CD4-positive, alpha-beta T cell (primary cell): ENCODE measurements at regions not wholly inside any gene's neighbourhood (a gene's known extent, or its start where the extent isn't known, plus 50 kb on each side); places are given as distances from the start of the nearest gene placed in this dataset.

Experiments
- ATAC-seq: fragments of 200-7000 bp; cut with Tn5 transposase; one replicate; pipeline ENCODE4 v1.10.0; 2022; ENCODE audit warnings: mild to moderate bottlenecking; ENCODE audit not compliant: poor library complexity
- CTCF ChIA-PET: fragments of 350-600 bp; sonication (Branson Sonifier 250); formaldehyde crosslinking; loops from one replicate; lab custom pipeline; 2021; ENCODE audit warnings: antibody characterized with exemption, inconsistent platforms; lab: Charles Lee
- POLR2A ChIA-PET: fragments of 350-600 bp; sonication (Branson Sonifier 250); formaldehyde crosslinking; loops from one replicate; lab custom pipeline; 2021; ENCODE audit warnings: antibody characterized with exemption, inconsistent platforms; lab: Charles Lee
- DNase-seq, 14 experiments: peaks; one replicate each; pipeline ENCODE4 v3.0.0-alpha.2; 2013 to 2020; ENCODE audit warnings: mixed read lengths in 2 of 14
- H3K27ac ChIP-seq, 2 donors: one replicate each; pipeline versions ENCODE4 v1.5.1 to v1.7.0; 2013; ENCODE audit warnings: low read length in 2 of 2, low read depth in 1 of 2, mild to moderate bottlenecking in 1 of 2
- H3K27me3 ChIP-seq, 2 experiments: 1 replicate in 1 of 2; 2 replicates in 1 of 2; pipeline versions ENCODE4 v1.6.1 to v1.7.0; 2013; ENCODE audit warnings: low read length in 2 of 2, control low read depth in 1 of 2, mild to moderate bottlenecking in 1 of 2, moderate library complexity in 1 of 2; ENCODE audit not compliant: insufficient read depth in 2 of 2, control insufficient read depth in 1 of 2
- H3K36me3 ChIP-seq: one replicate; pipeline ENCODE4 v1.6.1; 2013; ENCODE audit warnings: low read length, control low read depth; ENCODE audit not compliant: insufficient read depth
- H3K4me1 ChIP-seq: one replicate; pipeline ENCODE4 v1.6.1; 2013; ENCODE audit warnings: low read length, control low read depth; ENCODE audit not compliant: insufficient read depth
- H3K4me3 ChIP-seq: one replicate; pipeline ENCODE4 v1.5.1; 2013; ENCODE audit warnings: mild to moderate bottlenecking, low read length, moderate library complexity
- H3K9me3 ChIP-seq, 2 experiments: 1 replicate in 1 of 2; 2 replicates in 1 of 2; pipeline versions ENCODE4 v1.6.1 to v1.7.0; 2013; ENCODE audit warnings: low read length in 2 of 2, mild to moderate bottlenecking in 2 of 2, control low read depth in 1 of 2, moderate library complexity in 1 of 2; ENCODE audit not compliant: control insufficient read depth in 1 of 2, insufficient read depth in 1 of 2
- H3K27ac Mint-ChIP-seq: one replicate; pipeline ENCODE4 v1.8.0; 2020; ENCODE audit warnings: mixed read lengths
- H3K27me3 Mint-ChIP-seq: one replicate; pipeline ENCODE4 v1.8.0; 2021; ENCODE audit warnings: mixed read lengths
- H3K36me3 Mint-ChIP-seq: one replicate; pipeline ENCODE4 v1.8.0; 2021; ENCODE audit warnings: low read depth, mixed read lengths
- H3K4me1 Mint-ChIP-seq: one replicate; pipeline ENCODE4 v1.8.0; 2021; ENCODE audit warnings: low read depth, mixed read lengths
- H3K4me3 Mint-ChIP-seq: one replicate; pipeline ENCODE4 v1.8.0; 2020; ENCODE audit warnings: mild to moderate bottlenecking, mixed read lengths
- H3K9me3 Mint-ChIP-seq: one replicate; pipeline ENCODE4 v1.8.0; 2020; ENCODE audit warnings: mixed read lengths
- intact Hi-C, 2 experiments: fragments of 100-400 bp; cut with DNase I in 1 of 2; cut with micrococcal nuclease in 1 of 2; formaldehyde crosslinking; loops; one replicate each; pipeline versions ENCODE4 v1.15.1 to v1.9.0; 2023 to 2025; cut with DNase I, micrococcal nuclease
- TF ChIP-seq, protein P1 (sequence below): fragments of 200-600 bp; IDR thresholded peaks from one replicate; pipeline ENCODE4 v1.8.0; 2022; ENCODE audit warnings: antibody characterized with exemption, mild to moderate bottlenecking

DNA sequence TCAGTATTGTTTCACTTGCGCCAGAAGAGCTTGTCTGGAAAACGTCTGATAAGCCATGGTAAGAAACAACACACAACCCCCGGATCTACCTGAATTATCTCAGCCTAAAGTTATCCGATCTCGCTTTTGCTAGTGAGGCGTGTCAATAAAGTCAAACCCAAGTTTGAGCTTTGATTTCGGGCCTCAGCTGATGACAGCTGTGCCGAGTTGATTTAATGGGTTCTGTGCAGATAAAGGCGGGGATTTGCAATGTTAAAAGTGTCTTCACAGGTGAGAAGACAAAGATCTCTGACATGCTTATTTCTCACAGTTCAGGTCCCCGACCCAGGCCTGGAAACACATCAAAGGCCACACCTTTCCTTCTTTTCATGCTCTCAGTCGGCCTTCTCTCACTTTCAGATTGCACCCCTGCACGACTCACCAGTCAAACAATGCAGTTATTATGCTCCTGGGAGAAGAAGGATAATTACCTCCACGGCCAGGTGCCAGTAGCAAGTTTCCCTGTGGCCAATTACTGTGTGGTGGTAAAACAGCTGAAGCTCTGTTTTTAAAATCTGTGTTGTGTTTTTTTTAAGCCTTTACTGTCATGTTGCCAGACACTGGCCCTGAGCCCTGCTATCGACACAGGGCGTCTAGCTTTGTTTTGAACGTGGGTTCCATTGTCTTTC lies 245.3 kb upstream of the RUNX1 start:
- ChIA-PET POLR2A (no interaction called here), CTCF (no interaction called here)
- no peaks in the 10 kb centered on the region for H3K4me1 ChIP-seq
- no peak overlapping the region for H3K4me3 Mint-ChIP-seq
- H3K27me3 ChIP-seq, result no peaks in the 10 kb centered on the region
- no peaks in the 10 kb centered on the region for H3K9me3 Mint-ChIP-seq
- no peaks in the 10 kb centered on the region for H3K9me3 ChIP-seq
- no peaks in the 10 kb centered on the region for H3K27me3 Mint-ChIP-seq
- H3K4me3 ChIP-seq, result no peak overlapping the region
- H3K27ac Mint-ChIP-seq, result no peak overlapping the region
- H3K27ac ChIP-seq, result no peak overlapping the region
- H3K36me3 ChIP-seq, result no peaks in the 10 kb centered on the region
- intact Hi-C loops, result no loop called here
- TF ChIP-seq, protein P1, sequence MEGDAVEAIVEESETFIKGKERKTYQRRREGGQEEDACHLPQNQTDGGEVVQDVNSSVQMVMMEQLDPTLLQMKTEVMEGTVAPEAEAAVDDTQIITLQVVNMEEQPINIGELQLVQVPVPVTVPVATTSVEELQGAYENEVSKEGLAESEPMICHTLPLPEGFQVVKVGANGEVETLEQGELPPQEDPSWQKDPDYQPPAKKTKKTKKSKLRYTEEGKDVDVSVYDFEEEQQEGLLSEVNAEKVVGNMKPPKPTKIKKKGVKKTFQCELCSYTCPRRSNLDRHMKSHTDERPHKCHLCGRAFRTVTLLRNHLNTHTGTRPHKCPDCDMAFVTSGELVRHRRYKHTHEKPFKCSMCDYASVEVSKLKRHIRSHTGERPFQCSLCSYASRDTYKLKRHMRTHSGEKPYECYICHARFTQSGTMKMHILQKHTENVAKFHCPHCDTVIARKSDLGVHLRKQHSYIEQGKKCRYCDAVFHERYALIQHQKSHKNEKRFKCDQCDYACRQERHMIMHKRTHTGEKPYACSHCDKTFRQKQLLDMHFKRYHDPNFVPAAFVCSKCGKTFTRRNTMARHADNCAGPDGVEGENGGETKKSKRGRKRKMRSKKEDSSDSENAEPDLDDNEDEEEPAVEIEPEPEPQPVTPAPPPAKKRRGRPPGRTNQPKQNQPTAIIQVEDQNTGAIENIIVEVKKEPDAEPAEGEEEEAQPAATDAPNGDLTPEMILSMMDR, result no peak
- H3K4me1 Mint-ChIP-seq, result no peaks in the 10 kb centered on the region
- ATAC-seq (no peak), DNase-seq (no peak)
- no peaks in the 10 kb centered on the region for H3K36me3 Mint-ChIP-seq

DNA sequence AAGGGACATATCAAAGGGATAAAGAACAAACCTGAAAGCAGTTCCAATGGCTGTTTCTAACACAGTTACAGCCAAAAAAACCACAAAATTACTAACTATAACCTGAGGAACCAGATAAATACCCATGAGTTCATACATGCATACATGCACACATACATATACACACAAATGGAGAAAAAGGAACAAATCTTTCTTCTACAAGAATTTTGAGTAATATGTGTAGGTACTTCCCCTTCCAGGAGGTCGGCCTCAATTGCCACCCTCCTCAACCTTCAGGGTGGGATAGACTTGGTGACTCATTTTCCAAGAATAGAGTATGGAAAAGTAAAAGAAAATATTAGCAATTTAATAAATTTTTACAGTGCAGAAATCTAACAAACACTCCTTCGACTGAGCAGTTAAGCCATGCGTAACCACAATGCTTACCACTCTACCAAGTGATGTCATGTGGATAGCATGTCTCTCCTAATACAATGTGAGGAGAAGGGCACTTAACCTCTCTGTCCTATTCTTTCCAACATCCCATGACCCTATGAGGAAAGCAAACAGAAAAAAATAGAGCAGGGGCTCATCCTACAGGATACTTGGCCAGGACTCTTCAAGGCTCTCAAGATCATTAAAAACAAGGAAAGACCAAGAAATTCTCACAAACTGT lies 243.0 kb upstream of the RUNX1 start:
- H3K4me1 Mint-ChIP-seq, result no peaks in the 10 kb centered on the region
- H3K27me3 ChIP-seq, result no peaks in the 10 kb centered on the region
- H3K4me3 Mint-ChIP-seq, result no peak overlapping the region
- no peaks in the 10 kb centered on the region for H3K36me3 ChIP-seq
- H3K9me3 ChIP-seq, result peaks cover 4 to 7% of the 10 kb centered on the region in 2 experiments
- no peak overlapping the region for H3K27ac Mint-ChIP-seq
- H3K27ac ChIP-seq, result no peak overlapping the region
- no peak overlapping the region for H3K4me3 ChIP-seq
- H3K36me3 Mint-ChIP-seq, result no peaks in the 10 kb centered on the region
- POLR2A ChIA-PET, result no interaction called here
- H3K4me1 ChIP-seq, result no peaks in the 10 kb centered on the region
- CTCF ChIA-PET, result no interaction called here
- DNase-seq (no peak), ATAC-seq (no peak)
- TF ChIP-seq, protein P1, result no peak
- intact Hi-C loops, result no loop called here
- H3K9me3 Mint-ChIP-seq, result no peaks in the 10 kb centered on the region
- no peaks in the 10 kb centered on the region for H3K27me3 Mint-ChIP-seq

DNA sequence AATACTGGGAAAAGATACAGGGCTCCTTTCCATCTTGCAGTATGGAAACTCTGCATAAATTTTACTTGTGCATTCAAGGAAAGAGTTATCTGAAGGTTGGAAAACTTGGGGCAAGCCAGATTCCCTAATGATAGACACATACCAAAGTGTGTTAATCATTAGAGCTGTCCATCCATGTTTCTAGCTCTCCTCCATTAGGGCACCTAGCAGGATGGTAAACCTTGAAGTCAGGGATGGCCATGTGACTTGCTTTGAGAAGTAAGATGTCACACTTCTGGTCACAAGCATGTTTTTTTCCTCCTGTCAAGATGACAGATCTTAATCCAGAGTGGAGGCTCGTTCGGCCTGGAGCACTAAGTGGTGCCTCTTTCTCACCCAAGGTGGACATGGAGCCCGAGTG lies 241.9 kb upstream of the RUNX1 start:
- no peak overlapping the region for H3K4me3 ChIP-seq
- Mint-ChIP-seq H3K4me1 (no peaks in the 10 kb centered on the region), H3K27me3 (no peaks in the 10 kb centered on the region), H3K36me3 (no peaks in the 10 kb centered on the region), H3K9me3 (no peaks in the 10 kb centered on the region), H3K27ac (no peak overlapping the region), H3K4me3 (no peak overlapping the region)
- CTCF ChIA-PET, result no interaction called here
- no peak overlapping the region for H3K27ac ChIP-seq
- no peaks in the 10 kb centered on the region for H3K4me1 ChIP-seq
- TF ChIP-seq, protein P1, result no peak
- intact Hi-C loops, result no loop called here
- no peaks in the 10 kb centered on the region for H3K36me3 ChIP-seq
- no peak for ATAC-seq
- DNase-seq, result no peak
- H3K27me3 ChIP-seq, result no peaks in the 10 kb centered on the region
- peaks cover 7% of the 10 kb centered on the region in 2 experiments for H3K9me3 ChIP-seq
- POLR2A ChIA-PET, result no interaction called here
